NCI-H1436 treated with DMSO at 0.1 percent for 48 hours (cell line): ENCODE measurements at regions not wholly inside any gene's neighbourhood (a gene's known extent, or its start where the extent isn't known, plus 50 kb on each side); places are given as distances from the start of the nearest gene placed in this dataset.

Source experiments
- DNase-seq: peaks from one replicate; lab custom pipeline; 2025; lab: John Stamatoyannopoulos, UW

- DNase-seq: no peak
Measured at GRCh38 chr2:47265158-47265557, 88.8 kb upstream of the CALM2 start.

GRCh38 chr2:47264686-47265085 is 88.4 kb upstream of the CALM2 start:
- no peak for DNase-seq

GRCh38 chr2:47264143-47264542 is 87.8 kb upstream of the CALM2 start:
- no peak for DNase-seq

GRCh38 chr2:47262657-47263056 is 86.3 kb upstream of the CALM2 start:
- DNase-seq: no peak

- DNase-seq: no peak
Measured at GRCh38 chr2:47260971-47261370, 84.7 kb upstream of the CALM2 start.

- no peak for DNase-seq
Measured at GRCh38 chr2:47259829-47260228, 83.5 kb upstream of the CALM2 start.

- no peak for DNase-seq
Measured at GRCh38 chr2:47257946-47258348, 81.6 kb upstream of the CALM2 start.

- DNase-seq: no peak
Measured at GRCh38 chr2:47256416-47257087, 80.2 kb upstream of the CALM2 start.

GRCh38 chr2:47255794-47256193 is 79.5 kb upstream of the CALM2 start:
- DNase-seq: no peak

- DNase-seq: no peak
Measured at GRCh38 chr2:47254464-47254863, 78.2 kb upstream of the CALM2 start.

- DNase-seq: no peak
Measured at GRCh38 chr2:47253447-47253846, 77.1 kb upstream of the CALM2 start.

GRCh38 chr2:47251404-47251675 is 75.0 kb upstream of the CALM2 start:
- DNase-seq: no peak

- no peak for DNase-seq
Measured at GRCh38 chr2:47250586-47251403, 74.5 kb upstream of the CALM2 start.

- no peak for DNase-seq
Measured at GRCh38 chr2:47249931-47250330, 73.6 kb upstream of the CALM2 start.

GRCh38 chr2:47249157-47249900 is 73.0 kb upstream of the CALM2 start:
- DNase-seq: no peak

GRCh38 chr2:47243596-47244323 is 67.4 kb upstream of the CALM2 start:
- DNase-seq: no peak

GRCh38 chr2:47241715-47242114 is 65.4 kb upstream of the CALM2 start:
- DNase-seq: no peak

- DNase-seq: no peak
Measured at GRCh38 chr2:47239119-47239969, 63.0 kb upstream of the CALM2 start.

GRCh38 chr2:47238638-47239037 is 62.3 kb upstream of the CALM2 start:
- no peak for DNase-seq

GRCh38 chr2:47237375-47238334 is 61.3 kb upstream of the CALM2 start:
- no peak for DNase-seq
